ENCODE measurements at regions not wholly inside any gene's neighbourhood (a gene's known extent, or its start where the extent isn't known, plus 50 kb on each side); places are given as distances from the start of the nearest gene placed in this dataset.

- DNase-seq (ENCODE audit: low spot score) (no peak), ATAC-seq (ENCODE audit: insufficient number of reproducible peaks, low FRiP score, low read depth) (no peak)
- Histone ChIP-seq H3K4me1 (ENCODE audit: control insufficient read depth in 1 of 2, low read depth in 2 of 2) (peaks cover 12 to 53% of the 10 kb centered on the region in 2 donors), H3K36me3 (no peaks in the 10 kb centered on the region), H3K27me3 (replicated peaks; ENCODE audit: insufficient read depth) (no peaks in the 10 kb centered on the region), H3K9me3 (no peaks in the 10 kb centered on the region), H3K4me3 (no peak overlapping the region), H3K27ac (no peak overlapping the region)
- TF ChIP-seq CTCF (IDR thresholded peaks at IDR 0.05) = no peak
These were observed 65.4 kb upstream of the WDR75 start for GRCh38 chr2:189375842-189376241.

- Histone ChIP-seq H3K4me3 (peak overlapping the region; percentile 29), H3K9me3 (no peaks in the 10 kb centered on the region), H3K4me1 (ENCODE audit: control insufficient read depth in 1 of 2, low read depth in 2 of 2) (peaks cover 11 to 21% of the 10 kb centered on the region in 2 donors), H3K27ac (peak overlapping the region; percentile 2 to 51), H3K27me3 (replicated peaks; ENCODE audit: insufficient read depth) (no peaks in the 10 kb centered on the region), H3K36me3 (no peaks in the 10 kb centered on the region)
- DNase-seq (ENCODE audit: low spot score) = no peak
- no peak for ATAC-seq (ENCODE audit: insufficient number of reproducible peaks, low FRiP score, low read depth)
- TF ChIP-seq CTCF (IDR thresholded peaks at IDR 0.05) = no peak
These were observed 62.0 kb upstream of the WDR75 start for GRCh38 chr2:189379287-189379630.

- Histone ChIP-seq H3K27me3 (replicated peaks; ENCODE audit: insufficient read depth) (no peaks in the 10 kb centered on the region), H3K4me3 (no peak overlapping the region), H3K9me3 (no peaks in the 10 kb centered on the region), H3K4me1 (ENCODE audit: control insufficient read depth in 1 of 2, low read depth in 2 of 2) (peaks cover 7 to 18% of the 10 kb centered on the region in 2 donors), H3K27ac (peak overlapping the region; percentile 2 to 51), H3K36me3 (no peaks in the 10 kb centered on the region)
- DNase-seq (ENCODE audit: low spot score) (no peak), ATAC-seq (ENCODE audit: insufficient number of reproducible peaks, low FRiP score, low read depth) (no peak)
- no peak for TF ChIP-seq CTCF (IDR thresholded peaks at IDR 0.05)
These were observed 61.5 kb upstream of the WDR75 start for GRCh38 chr2:189379731-189380261.

- Histone ChIP-seq H3K27ac (no peak overlapping the region), H3K27me3 (replicated peaks; ENCODE audit: insufficient read depth) (no peaks in the 10 kb centered on the region), H3K4me1 (ENCODE audit: control insufficient read depth in 1 of 2, low read depth in 2 of 2) (peaks cover 7 to 9% of the 10 kb centered on the region in 2 donors), H3K9me3 (no peaks in the 10 kb centered on the region), H3K4me3 (no peak overlapping the region), H3K36me3 (no peaks in the 10 kb centered on the region)
- no peak for TF ChIP-seq CTCF (IDR thresholded peaks at IDR 0.05)
- ATAC-seq (ENCODE audit: insufficient number of reproducible peaks, low FRiP score, low read depth) (no peak), DNase-seq (ENCODE audit: low spot score) (no peak)
These were observed 58.6 kb upstream of the WDR75 start for GRCh38 chr2:189382668-189383067.

- Histone ChIP-seq H3K9me3 (no peaks in the 10 kb centered on the region), H3K27me3 (replicated peaks; ENCODE audit: insufficient read depth) (no peaks in the 10 kb centered on the region), H3K36me3 (no peaks in the 10 kb centered on the region), H3K27ac (no peak overlapping the region), H3K4me1 (ENCODE audit: control insufficient read depth in 1 of 2, low read depth in 2 of 2) (no peaks in the 10 kb centered on the region), H3K4me3 (no peak overlapping the region)
- ATAC-seq (ENCODE audit: insufficient number of reproducible peaks, low FRiP score, low read depth) = no peak
- no peak for TF ChIP-seq CTCF (IDR thresholded peaks at IDR 0.05)
- DNase-seq (ENCODE audit: low spot score) = no peak
These were observed 54.5 kb upstream of the WDR75 start for GRCh38 chr2:189386741-189387140.
